Sigmoid colon (tissue), 6 donors: ENCODE measurements at regions not wholly inside any gene's neighbourhood (a gene's known extent, or its start where the extent isn't known, plus 50 kb on each side); places are given as distances from the start of the nearest gene placed in this dataset.

ENCODE experiments used
- DNase-seq: peaks from one replicate; pipeline ENCODE4 v3.0.0-alpha.2; 2019
- H3K27ac ChIP-seq, 4 donors: fragments of 200-600 bp; sonication (generic); one replicate each; pipeline ENCODE4 v1.5.1; 2016 to 2019; ENCODE audit warnings: mild to moderate bottlenecking in 1 of 4
- H3K27me3 ChIP-seq, 3 donors: fragments of 200-600 bp; sonication (generic); one replicate each; pipeline ENCODE4 v1.5.1; 2019; ENCODE audit warnings: mild to moderate bottlenecking in 1 of 3
- H3K36me3 ChIP-seq, 4 donors: fragments of 200-600 bp; sonication (generic); one replicate each; pipeline ENCODE4 v1.5.1; 2016 to 2019
- H3K4me1 ChIP-seq, 4 donors: fragments of 200-600 bp; sonication (generic); one replicate each; pipeline ENCODE4 v1.5.1; 2017 to 2019
- H3K4me3 ChIP-seq, 4 donors: fragments of 200-600 bp; sonication (generic); one replicate each; pipeline ENCODE4 v1.5.1; 2017 to 2019; ENCODE audit warnings: mild to moderate bottlenecking in 2 of 4, moderate library complexity in 1 of 4
- H3K9me3 ChIP-seq, 4 donors: fragments of 200-600 bp in 3 of 4; sonication (generic) in 3 of 4; one replicate each; pipeline versions ENCODE4 v1.5.1 to v1.6.1; 2013 to 2019
- CTCF ChIP-seq, 4 experiments: fragments of 450-650 bp in 3 of 4; fragments of 200-600 bp in 1 of 4; IDR thresholded peaks; one replicate each; pipeline ENCODE4 v1.5.1; 2016 to 2019; ENCODE audit warnings: antibody characterized with exemption in 4 of 4, mild to moderate bottlenecking in 3 of 4, moderate library complexity in 2 of 4
- EP300 ChIP-seq, 4 donors: sonication (generic); formaldehyde crosslinking; IDR thresholded peaks; one replicate each; pipeline ENCODE4 v1.6.1; 2017; ENCODE audit warnings: antibody characterized with exemption in 4 of 4
- POLR2A ChIP-seq, 2 donors: fragments of 450-650 bp; IDR thresholded peaks; one replicate each; pipeline ENCODE4 v1.6.1; 2016; ENCODE audit warnings: antibody characterized with exemption in 2 of 2, mild to moderate bottlenecking in 2 of 2, moderate library complexity in 2 of 2
- POLR2AphosphoS5 ChIP-seq, 4 donors: sonication (generic); formaldehyde crosslinking; IDR thresholded peaks; one replicate each; pipeline ENCODE4 v1.6.1; 2017; ENCODE audit warnings: antibody characterized with exemption in 4 of 4
- WGBS, 2 donors: extraction: QIAGEN DNeasy Blood & Tissue Kit; methylation state at CpG; one replicate each; pipeline ENCODE4 v1.1.7; 2013; 5-methylcytosine and 5-hydroxymethylcytosine counted together
- intact Hi-C: fragments of 100-400 bp; cut with DNase I; formaldehyde crosslinking; loops from one replicate; pipeline ENCODE4 v1.15.1; 2023
- donor health status: healthy with polysubstance abuse.
- donor health status: healthy.

GRCh38 chr10:61223576-61223975 lies 229.6 kb downstream of the TMEM26 start:
- Histone ChIP-seq H3K27ac (no peak overlapping the region), H3K27me3 (no peaks in the 10 kb centered on the region), H3K36me3 (no peaks in the 10 kb centered on the region), H3K4me1 (no peaks in the 10 kb centered on the region), H3K9me3 (peaks cover 0 to 5% (median 2%) of the 10 kb centered on the region in 4 donors), H3K4me3 (no peak overlapping the region)
- no peak for TF ChIP-seq POLR2AphosphoS5 (IDR thresholded peaks at IDR 0.05)
- no peak for TF ChIP-seq EP300 (IDR thresholded peaks at IDR 0.05)
- TF ChIP-seq CTCF (IDR thresholded peaks at IDR 0.05): no peak
- no peak for TF ChIP-seq POLR2A (IDR thresholded peaks at IDR 0.05)
- DNase-seq: no peak
- intact Hi-C loops: no loop called here

- Histone ChIP-seq H3K4me1 (no peaks in the 10 kb centered on the region), H3K9me3 (no peaks in the 10 kb centered on the region), H3K36me3 (no peaks in the 10 kb centered on the region), H3K4me3 (no peak overlapping the region), H3K27ac (no peak overlapping the region), H3K27me3 (no peaks in the 10 kb centered on the region)
- 35 to 74% methylated on average over 1 of the region's 1 CpG for WGBS, 2 donors
- intact Hi-C loops: no loop called here
- DNase-seq: no peak
- TF ChIP-seq CTCF (IDR thresholded peaks at IDR 0.05) (no peak), EP300 (IDR thresholded peaks at IDR 0.05) (no peak), POLR2A (IDR thresholded peaks at IDR 0.05) (no peak), POLR2AphosphoS5 (IDR thresholded peaks at IDR 0.05) (no peak)
Measured at GRCh38 chr10:61219696-61220095, 233.5 kb downstream of the TMEM26 start.

- Histone ChIP-seq H3K27me3 (no peaks in the 10 kb centered on the region), H3K27ac (no peak overlapping the region), H3K4me1 (no peaks in the 10 kb centered on the region), H3K36me3 (no peaks in the 10 kb centered on the region), H3K9me3 (no peaks in the 10 kb centered on the region), H3K4me3 (no peak overlapping the region)
- intact Hi-C loops: no loop called here
- WGBS, 2 donors: 94 to 96% methylated on average over 3 of the region's 3 CpGs
- no peak for DNase-seq
- TF ChIP-seq CTCF (IDR thresholded peaks at IDR 0.05) (no peak), POLR2A (IDR thresholded peaks at IDR 0.05) (no peak), POLR2AphosphoS5 (IDR thresholded peaks at IDR 0.05) (no peak), EP300 (IDR thresholded peaks at IDR 0.05) (no peak)
Measured at GRCh38 chr10:61217851-61218565, 235.2 kb downstream of the TMEM26 start.

- H3K27ac ChIP-seq: no peak overlapping the region
- no peak overlapping the region for H3K4me3 ChIP-seq
- H3K4me1 ChIP-seq: no peaks in the 10 kb centered on the region
- WGBS, 2 donors: 70 to 86% methylated on average over 1 of the region's 1 CpG
- no peaks in the 10 kb centered on the region for H3K27me3 ChIP-seq
- intact Hi-C loops: no loop called here
- no peaks in the 10 kb centered on the region for H3K36me3 ChIP-seq
- DNase-seq: no peak
- TF ChIP-seq CTCF (IDR thresholded peaks at IDR 0.05) (no peak), POLR2AphosphoS5 (IDR thresholded peaks at IDR 0.05) (no peak), EP300 (IDR thresholded peaks at IDR 0.05) (no peak), POLR2A (IDR thresholded peaks at IDR 0.05) (no peak)
- H3K9me3 ChIP-seq: no peaks in the 10 kb centered on the region
Measured at GRCh38 chr10:61215246-61215645, 237.9 kb downstream of the TMEM26 start.

- 58 to 60% methylated on average over 2 of the region's 2 CpGs for WGBS, 2 donors
Measured at GRCh38 chr10:61211468-61211867, 241.7 kb downstream of the TMEM26 start.

More at GRCh38 chr10:61211468-61211867, 241.7 kb downstream of the TMEM26 start:
- no peaks in the 10 kb centered on the region for H3K9me3 ChIP-seq
- DNase-seq: no peak
- TF ChIP-seq EP300 (IDR thresholded peaks at IDR 0.05) (no peak), POLR2A (IDR thresholded peaks at IDR 0.05) (no peak), POLR2AphosphoS5 (IDR thresholded peaks at IDR 0.05) (no peak), CTCF (IDR thresholded peaks at IDR 0.05) (no peak)
- intact Hi-C loops: no loop called here
- H3K4me1 ChIP-seq: no peaks in the 10 kb centered on the region
- no peaks in the 10 kb centered on the region for H3K36me3 ChIP-seq
- H3K4me3 ChIP-seq: no peak overlapping the region
- H3K27ac ChIP-seq: no peak overlapping the region
- no peaks in the 10 kb centered on the region for H3K27me3 ChIP-seq
